HG02610 (cell line): ENCODE measurements at regions not wholly inside any gene's neighbourhood (a gene's known extent, or its start where the extent isn't known, plus 50 kb on each side); places are given as distances from the start of the nearest gene placed in this dataset.

Experiments
- ATAC-seq: cut with Tn5 transposase; IDR thresholded peaks from one replicate; pipeline ENCODE4 v1.9.1; 2021; ENCODE audit warnings: mild to moderate bottlenecking, moderate library complexity; ENCODE audit not compliant: unreplicated experiment

- ATAC-seq: no peak
Observed at GRCh38 chr2:40760071-40760666, 308.3 kb upstream of the SLC8A1 start.

DNA sequence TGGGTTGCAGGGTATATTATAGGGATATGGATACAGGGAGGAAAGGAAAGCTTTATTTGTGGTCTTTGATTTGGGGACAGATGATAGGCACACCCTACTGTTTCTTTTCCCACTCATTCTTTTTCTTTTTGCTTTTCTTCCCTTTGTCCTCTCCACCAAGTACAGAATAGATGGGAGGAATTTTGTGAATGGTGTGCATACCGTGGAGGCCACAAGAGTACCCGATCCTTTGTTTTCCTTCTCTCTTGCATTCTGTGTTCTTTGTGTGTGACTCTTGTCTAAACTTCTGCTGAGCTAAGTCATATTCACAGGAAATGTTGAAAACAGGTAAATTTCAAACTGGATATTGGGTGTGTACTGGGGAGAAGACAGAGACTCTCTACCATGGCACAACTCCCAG is 321.4 kb upstream of the SLC8A1 start:
- ATAC-seq: no peak

GRCh38 chr2:40783704-40784103 is 331.8 kb upstream of the SLC8A1 start:
- ATAC-seq: no peak

- no peak for ATAC-seq
Observed at GRCh38 chr2:40786636-40787035, 334.7 kb upstream of the SLC8A1 start.

- ATAC-seq: no peak
Observed at GRCh38 chr2:40797120-40797519, 345.2 kb upstream of the SLC8A1 start.

GRCh38 chr2:40803900-40804299 is 352.0 kb upstream of the SLC8A1 start:
- no peak for ATAC-seq

- no peak for ATAC-seq
Observed at GRCh38 chr2:40809156-40809555, 357.3 kb upstream of the SLC8A1 start.

DNA sequence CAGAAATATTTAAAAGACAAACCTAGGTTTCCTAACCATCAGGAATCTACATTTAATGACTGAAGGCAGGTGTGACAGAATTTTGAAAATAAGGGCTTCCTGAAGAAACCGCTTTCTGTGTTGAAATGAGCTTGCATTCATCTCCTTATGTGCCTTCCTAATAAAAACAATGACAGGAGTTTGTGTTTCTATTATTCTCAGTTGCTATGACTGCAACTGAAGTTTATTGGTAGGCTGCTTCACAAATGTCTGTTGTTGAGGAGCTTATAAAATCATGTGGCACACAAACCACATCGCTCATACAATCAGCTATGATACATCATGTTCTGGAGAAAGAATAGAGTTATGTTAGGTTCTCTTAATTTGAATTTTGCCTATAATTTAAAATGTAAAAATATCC is 362.7 kb upstream of the SLC8A1 start:
- no peak for ATAC-seq

DNA sequence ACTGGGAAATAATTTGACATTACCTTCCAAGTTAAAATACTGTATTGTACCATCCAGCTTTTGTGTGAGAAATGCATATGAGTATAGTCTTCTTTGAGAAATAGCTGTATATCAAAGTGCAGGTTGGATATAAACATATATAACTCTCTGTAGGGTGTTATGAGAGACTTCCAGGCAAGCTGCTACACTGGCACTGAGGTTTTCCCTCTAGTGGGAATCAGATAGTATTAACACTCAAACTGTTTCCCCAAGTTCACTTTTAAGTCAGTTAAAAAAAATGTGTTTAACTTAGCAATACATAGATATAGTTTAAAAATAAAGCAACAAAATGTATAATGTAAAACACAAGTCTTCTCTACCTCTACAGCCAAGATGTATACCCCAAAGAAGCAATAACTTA is 368.4 kb upstream of the SLC8A1 start:
- ATAC-seq: no peak

GRCh38 chr2:40823478-40823877 is 371.6 kb upstream of the SLC8A1 start:
- no peak for ATAC-seq

- ATAC-seq: no peak
Observed at GRCh38 chr2:40824278-40824677, 372.4 kb upstream of the SLC8A1 start.

GRCh38 chr2:40827392-40827791 is 375.5 kb upstream of the SLC8A1 start:
- no peak for ATAC-seq

- ATAC-seq: no peak
Observed at GRCh38 chr2:40831321-40831873, 379.5 kb upstream of the SLC8A1 start.

GRCh38 chr2:40841856-40842255 is 390.0 kb upstream of the SLC8A1 start:
- ATAC-seq: no peak

GRCh38 chr2:40844353-40845277 is 392.7 kb upstream of the SLC8A1 start:
- no peak for ATAC-seq

DNA sequence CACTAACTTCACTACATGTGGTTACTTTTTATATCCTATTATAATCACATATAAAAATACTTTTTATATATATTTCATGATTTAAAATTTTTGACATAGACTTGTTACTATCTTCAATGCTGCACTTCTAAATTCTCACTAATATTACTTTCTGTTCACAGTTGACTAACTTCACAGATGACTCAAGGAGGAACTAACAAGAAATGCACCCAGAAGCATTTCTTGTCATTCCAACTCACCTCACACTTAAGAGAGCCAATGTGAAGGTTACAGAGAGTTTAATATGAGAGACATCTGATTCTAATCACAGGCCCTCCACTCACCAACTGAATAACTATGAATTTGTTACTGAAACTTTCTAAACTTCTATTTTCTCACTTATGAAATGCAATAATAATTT is 399.8 kb upstream of the SLC8A1 start:
- peak; percentile 60 for ATAC-seq

DNA sequence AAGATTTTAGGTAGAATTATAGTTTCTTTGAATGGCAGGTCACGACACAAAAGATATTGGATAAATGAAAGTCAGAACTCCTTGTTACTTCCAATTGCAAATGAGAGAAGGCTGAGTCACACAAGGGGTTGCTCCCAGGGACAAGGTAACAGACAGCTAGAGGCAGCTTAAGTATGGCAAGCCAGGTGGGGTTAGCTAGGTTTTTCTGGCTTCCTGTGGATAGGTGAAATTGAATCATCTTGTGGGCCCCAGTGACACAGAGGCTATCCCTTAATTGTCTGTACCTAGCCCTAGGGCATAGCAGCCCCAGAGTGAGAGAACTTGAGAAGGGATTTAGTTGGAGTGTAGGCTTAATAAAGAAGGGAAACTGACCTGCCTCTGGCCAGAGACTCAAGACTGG is 407.7 kb upstream of the SLC8A1 start:
- no peak for ATAC-seq

DNA sequence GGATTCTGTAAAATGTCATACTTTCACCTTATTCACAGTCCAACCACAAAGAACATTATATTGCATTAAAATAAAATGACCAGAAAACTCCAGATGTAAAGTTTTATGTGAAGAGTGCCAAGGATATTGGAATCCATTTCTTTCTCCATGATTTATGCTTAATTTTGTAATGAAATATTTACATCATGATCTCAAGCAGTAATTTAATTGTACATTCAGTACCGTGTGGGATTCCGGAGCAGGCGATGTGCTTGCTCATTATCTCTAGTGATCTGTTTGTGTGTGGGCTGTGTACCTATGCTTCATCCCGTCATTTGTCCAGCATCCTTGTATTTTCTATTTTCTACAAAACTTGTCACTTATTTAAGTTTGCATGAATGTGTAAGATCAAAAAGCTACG is 415.9 kb upstream of the SLC8A1 start:
- no peak for ATAC-seq

GRCh38 chr2:40872580-40872979 is 420.7 kb upstream of the SLC8A1 start:
- no peak for ATAC-seq

GRCh38 chr2:40874380-40874779 is 422.5 kb upstream of the SLC8A1 start:
- ATAC-seq: no peak

DNA sequence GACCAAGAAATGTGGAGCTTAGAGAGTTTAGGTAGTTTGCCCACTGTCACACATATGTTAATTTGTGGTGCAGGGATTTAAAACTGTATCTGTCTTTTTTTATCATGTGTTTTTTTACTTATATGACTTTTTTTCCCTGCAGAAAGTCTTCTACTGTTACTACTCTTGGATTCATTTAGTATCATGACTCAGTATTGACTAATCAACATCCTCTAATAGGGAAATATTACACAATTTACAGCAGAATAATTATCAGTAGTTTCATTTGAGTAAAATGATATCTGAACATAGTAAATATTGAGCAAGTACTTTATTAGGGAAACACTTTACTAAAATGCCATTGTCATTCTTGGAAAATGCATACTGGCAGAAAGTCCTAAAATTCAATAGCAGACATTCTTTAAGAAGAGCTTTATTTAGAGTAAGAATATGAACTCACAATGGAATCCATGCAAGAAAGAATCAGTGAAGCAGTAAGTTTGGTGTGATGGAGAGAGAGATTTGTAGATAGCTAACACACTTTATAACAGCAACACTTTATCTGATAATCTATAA is 425.9 kb upstream of the SLC8A1 start:
- no peak for ATAC-seq

DNA sequence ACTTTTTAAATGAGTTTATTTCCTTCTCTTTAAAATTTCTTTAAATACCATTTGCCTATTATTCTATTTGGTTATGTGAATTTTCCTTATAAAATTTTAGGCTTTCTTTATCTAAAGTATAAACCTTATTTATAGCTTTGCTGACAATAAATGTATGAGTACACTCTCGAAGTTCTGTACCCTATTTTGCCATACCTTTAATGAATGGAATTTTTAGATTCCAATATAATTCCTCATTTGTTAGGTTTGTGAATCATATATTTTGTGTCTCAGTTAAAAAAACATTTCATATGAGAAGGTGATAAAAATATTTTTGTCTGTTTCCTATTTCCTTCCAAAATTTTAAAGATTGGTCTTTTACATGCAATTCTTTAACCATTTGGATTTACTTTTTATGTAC is 427.4 kb upstream of the SLC8A1 start:
- no peak for ATAC-seq
